Prostate gland (tissue), 2 donors: ENCODE measurements at regions not wholly inside any gene's neighbourhood (a gene's known extent, or its start where the extent isn't known, plus 50 kb on each side); places are given as distances from the start of the nearest gene placed in this dataset.

Experiments used
- DNase-seq: peaks from one replicate; pipeline ENCODE4 v3.0.0-alpha.2; 2019; ENCODE audit warnings: low spot score
- H3K27ac ChIP-seq, 2 donors: fragments of 200-600 bp; sonication (generic); 2 replicates each; pipeline ENCODE4 v1.5.1; 2017 to 2019
- H3K27me3 ChIP-seq: fragments of 200-600 bp; sonication (generic); replicated peaks from 2 replicates; pipeline ENCODE4 v1.5.1; 2019; ENCODE audit not compliant: insufficient read depth
- H3K36me3 ChIP-seq, 2 donors: fragments of 200-600 bp; sonication (generic); 1 replicate in 1 of 2; 2 replicates in 1 of 2; pipeline versions ENCODE4 v1.5.1 to v1.8.1; 2017 to 2019
- H3K4me1 ChIP-seq: fragments of 200-600 bp; sonication (generic); replicated peaks from 2 replicates; pipeline ENCODE4 v1.5.1; 2019
- H3K4me3 ChIP-seq, 2 donors: fragments of 200-600 bp; sonication (generic); 2 replicates each; pipeline ENCODE4 v1.5.1; 2017 to 2019
- H3K9me3 ChIP-seq: fragments of 200-600 bp; sonication (generic); 2 replicates; pipeline ENCODE4 v1.5.1; 2017
- POLR2A ChIP-seq: fragments of 450-650 bp; IDR thresholded peaks from one replicate; pipeline ENCODE4 v1.6.1; 2016; ENCODE audit warnings: antibody characterized with exemption, mild to moderate bottlenecking
- POLR2AphosphoS5 ChIP-seq: sonication (generic); formaldehyde crosslinking; IDR thresholded peaks from one replicate; pipeline ENCODE4 v1.6.1; 2017; ENCODE audit warnings: antibody characterized with exemption
- WGBS: methylation state at CpG from one replicate; pipeline ENCODE4 v1.1.5; 2018; 5-methylcytosine and 5-hydroxymethylcytosine counted together
- intact Hi-C: fragments of 100-400 bp; cut with DNase I; formaldehyde crosslinking; loops from one replicate; pipeline ENCODE4 v1.14.2; 2022
- TF ChIP-seq, protein P1 (sequence below), 4 experiments: fragments of 200-600 bp in 2 of 4; fragments of 450-650 bp in 2 of 4; sonication (generic) in 2 of 4; IDR thresholded peaks; 1 replicate in 3 of 4; 2 replicates in 1 of 4; pipeline ENCODE4 v1.5.1; 2016 to 2019; ENCODE audit warnings: antibody characterized with exemption in 4 of 4, mild to moderate bottlenecking in 2 of 4, moderate library complexity in 2 of 4

- Histone ChIP-seq H3K27me3 (no peaks in the 10 kb centered on the region), H3K4me1 (no peaks in the 10 kb centered on the region), H3K27ac (no peak overlapping the region), H3K9me3 (no peaks in the 10 kb centered on the region), H3K36me3 (no peaks in the 10 kb centered on the region), H3K4me3 (no peak overlapping the region)
- TF ChIP-seq POLR2AphosphoS5 (no peak), POLR2A (no peak)
- TF ChIP-seq, protein P1, sequence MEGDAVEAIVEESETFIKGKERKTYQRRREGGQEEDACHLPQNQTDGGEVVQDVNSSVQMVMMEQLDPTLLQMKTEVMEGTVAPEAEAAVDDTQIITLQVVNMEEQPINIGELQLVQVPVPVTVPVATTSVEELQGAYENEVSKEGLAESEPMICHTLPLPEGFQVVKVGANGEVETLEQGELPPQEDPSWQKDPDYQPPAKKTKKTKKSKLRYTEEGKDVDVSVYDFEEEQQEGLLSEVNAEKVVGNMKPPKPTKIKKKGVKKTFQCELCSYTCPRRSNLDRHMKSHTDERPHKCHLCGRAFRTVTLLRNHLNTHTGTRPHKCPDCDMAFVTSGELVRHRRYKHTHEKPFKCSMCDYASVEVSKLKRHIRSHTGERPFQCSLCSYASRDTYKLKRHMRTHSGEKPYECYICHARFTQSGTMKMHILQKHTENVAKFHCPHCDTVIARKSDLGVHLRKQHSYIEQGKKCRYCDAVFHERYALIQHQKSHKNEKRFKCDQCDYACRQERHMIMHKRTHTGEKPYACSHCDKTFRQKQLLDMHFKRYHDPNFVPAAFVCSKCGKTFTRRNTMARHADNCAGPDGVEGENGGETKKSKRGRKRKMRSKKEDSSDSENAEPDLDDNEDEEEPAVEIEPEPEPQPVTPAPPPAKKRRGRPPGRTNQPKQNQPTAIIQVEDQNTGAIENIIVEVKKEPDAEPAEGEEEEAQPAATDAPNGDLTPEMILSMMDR (IDR thresholded peaks at IDR 0.05) = no peak
- no peak for DNase-seq
- intact Hi-C loops = no loop called here
- WGBS = 89% methylated on average over 5 of the region's 5 CpGs
These were observed 342.0 kb downstream of the TEX29 start for GRCh38 chr13:111662451-111662850.

GRCh38 chr13:111662895-111663294 is 342.5 kb downstream of the TEX29 start:
- intact Hi-C loops = no loop called here
- Histone ChIP-seq H3K4me3 (no peak overlapping the region), H3K36me3 (no peaks in the 10 kb centered on the region), H3K9me3 (no peaks in the 10 kb centered on the region), H3K27me3 (no peaks in the 10 kb centered on the region), H3K4me1 (no peaks in the 10 kb centered on the region), H3K27ac (no peak overlapping the region)
- no peak for DNase-seq
- TF ChIP-seq, protein P1 (IDR thresholded peaks at IDR 0.05) = no peak
- TF ChIP-seq POLR2AphosphoS5 (no peak), POLR2A (no peak)
- 70% methylated on average over 4 of the region's 4 CpGs for WGBS

GRCh38 chr13:111663505-111663904 is 343.1 kb downstream of the TEX29 start:
- DNase-seq = no peak
- no peak for TF ChIP-seq POLR2AphosphoS5
- TF ChIP-seq, protein P1 (IDR thresholded peaks at IDR 0.05) = no peak
- no peaks in the 10 kb centered on the region for H3K9me3 ChIP-seq
- H3K4me1 ChIP-seq = no peaks in the 10 kb centered on the region
- WGBS = 42% methylated on average over 12 of the region's 12 CpGs
- no peak overlapping the region for H3K27ac ChIP-seq
- intact Hi-C loops = no loop called here
- no peaks in the 10 kb centered on the region for H3K36me3 ChIP-seq
- H3K4me3 ChIP-seq = no peak overlapping the region
- H3K27me3 ChIP-seq = no peaks in the 10 kb centered on the region

- Histone ChIP-seq H3K9me3 (no peaks in the 10 kb centered on the region), H3K27me3 (no peaks in the 10 kb centered on the region), H3K4me3 (no peak overlapping the region), H3K4me1 (no peaks in the 10 kb centered on the region), H3K27ac (no peak overlapping the region), H3K36me3 (no peaks in the 10 kb centered on the region)
- TF ChIP-seq POLR2A (no peak), POLR2AphosphoS5 (no peak)
- TF ChIP-seq, protein P1 (IDR thresholded peaks at IDR 0.05) = no peak
- WGBS = 55% methylated on average over 9 of the region's 9 CpGs
- no peak for DNase-seq
- intact Hi-C loops = no loop called here
These were observed 343.5 kb downstream of the TEX29 start for GRCh38 chr13:111663953-111664421.

DNA sequence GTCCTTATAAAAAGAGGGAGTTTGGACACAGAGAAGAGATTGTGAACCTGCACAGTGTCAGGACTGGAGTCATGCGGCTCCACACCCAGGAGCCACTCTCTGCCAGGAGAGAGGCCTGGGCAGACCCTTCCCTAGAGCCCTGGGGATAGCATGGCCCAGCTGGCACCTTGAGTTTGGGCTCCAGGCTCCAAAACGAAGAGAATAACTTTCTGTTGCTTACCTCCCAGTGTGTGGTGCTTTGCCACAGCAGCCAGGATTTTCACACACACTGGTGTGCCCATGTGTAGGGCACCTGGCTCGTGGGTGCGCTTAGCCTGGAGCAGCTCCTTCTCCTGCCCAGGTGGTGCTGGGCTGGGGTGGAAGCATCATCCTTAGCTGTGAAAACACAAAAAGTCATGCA is 344.3 kb downstream of the TEX29 start:
- no peaks in the 10 kb centered on the region for H3K9me3 ChIP-seq
- no peak overlapping the region for H3K27ac ChIP-seq
- intact Hi-C loops = no loop called here
- H3K4me1 ChIP-seq = no peaks in the 10 kb centered on the region
- no peaks in the 10 kb centered on the region for H3K27me3 ChIP-seq
- DNase-seq = no peak
- H3K4me3 ChIP-seq = no peak overlapping the region
- 87% methylated on average over 4 of the region's 4 CpGs for WGBS
- no peak for TF ChIP-seq POLR2A
- TF ChIP-seq, protein P1 (IDR thresholded peaks at IDR 0.05) = no peak
- no peak for TF ChIP-seq POLR2AphosphoS5
- H3K36me3 ChIP-seq = no peaks in the 10 kb centered on the region
